GM19395 (cell line): ENCODE measurements at regions not wholly inside any gene's neighbourhood (a gene's known extent, or its start where the extent isn't known, plus 50 kb on each side); places are given as distances from the start of the nearest gene placed in this dataset.
A peak's percentile ranks its signal among the peaks of the same experiment; 100 is the strongest.

ENCODE experiments used
- ATAC-seq: cut with Tn5 transposase; IDR thresholded peaks from one replicate; pipeline ENCODE4 v1.9.1; 2021; ENCODE audit warnings: mild to moderate bottlenecking, moderate library complexity; ENCODE audit not compliant: unreplicated experiment

DNA sequence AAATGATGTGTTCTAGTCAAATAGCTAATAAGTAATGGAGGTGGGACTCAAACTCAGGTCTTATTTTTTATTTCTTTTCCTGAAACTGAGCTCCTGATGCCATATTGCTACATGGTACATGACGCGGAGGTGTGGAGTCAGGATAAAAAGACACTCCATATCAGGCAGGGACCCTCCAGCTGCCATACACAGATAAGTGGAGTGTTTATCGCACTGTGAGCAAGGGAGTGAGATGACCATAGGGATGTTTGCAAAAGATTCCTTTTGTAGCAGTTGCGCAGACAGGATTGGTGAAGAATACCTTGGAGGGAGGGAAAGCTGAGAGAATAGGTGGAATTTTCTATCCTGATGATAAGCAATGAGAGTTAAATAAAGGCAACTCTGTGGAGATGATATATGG is 657.2 kb downstream of the RNF144A start:
- ATAC-seq, result no peak

GRCh38 chr2:7577769-7578168 is 660.6 kb downstream of the RNF144A start:
- ATAC-seq, result no peak

DNA sequence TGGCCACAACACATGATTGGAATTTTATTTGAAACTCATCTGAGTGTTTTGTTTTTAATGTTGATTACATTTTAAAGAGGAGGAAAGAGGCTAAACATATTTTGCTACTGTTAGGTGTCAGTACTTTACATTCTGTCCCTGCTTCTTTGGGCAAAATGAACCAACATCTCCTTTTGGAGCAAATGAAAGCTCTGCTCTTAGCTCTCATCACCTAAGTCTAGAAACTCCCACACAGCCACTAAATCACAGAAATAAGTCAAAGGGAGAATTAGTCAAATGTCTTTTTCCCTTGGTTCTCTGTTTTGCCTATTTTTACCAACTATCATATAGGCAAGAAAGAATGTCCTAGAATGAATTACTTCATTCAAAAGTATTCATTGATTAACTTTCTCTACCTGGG is 666.8 kb downstream of the RNF144A start:
- no peak for ATAC-seq

DNA sequence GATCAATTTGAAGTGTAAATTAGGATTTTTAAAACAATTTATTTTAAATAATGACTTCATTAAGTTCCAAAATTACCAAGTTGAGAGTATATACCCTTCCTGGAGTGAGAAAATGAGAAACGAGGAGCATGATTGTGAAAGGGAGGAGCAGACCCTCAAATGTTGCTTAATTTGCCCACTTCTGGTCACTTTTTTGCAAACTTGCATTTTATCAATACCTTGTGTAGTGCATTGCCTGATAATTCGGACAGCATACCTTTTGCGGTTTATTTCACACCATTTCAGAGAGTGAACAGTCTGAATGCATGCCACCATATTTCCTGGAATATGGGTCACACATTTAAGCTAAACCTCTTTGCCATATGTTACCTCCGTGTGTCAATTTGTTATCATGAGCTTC is 669.7 kb downstream of the RNF144A start:
- no peak for ATAC-seq

DNA sequence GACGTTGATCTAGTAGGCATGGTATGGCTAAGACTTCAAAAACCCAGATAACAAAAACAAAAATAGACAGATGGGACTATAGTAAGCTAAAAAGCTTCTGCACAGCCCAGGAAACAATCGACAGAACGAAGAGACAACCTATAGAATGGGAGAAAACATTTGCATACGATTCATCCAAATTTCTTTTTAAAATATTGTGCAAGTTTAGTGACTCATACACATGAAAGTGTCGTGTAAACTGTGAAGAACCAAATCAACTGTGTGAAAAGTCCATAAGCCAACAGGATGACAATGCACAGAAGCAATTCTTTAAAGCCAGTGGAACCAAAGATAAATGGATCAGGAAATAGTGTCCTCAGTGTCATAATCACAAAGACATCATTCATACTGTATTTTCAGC is 671.1 kb downstream of the RNF144A start:
- no peak for ATAC-seq

DNA sequence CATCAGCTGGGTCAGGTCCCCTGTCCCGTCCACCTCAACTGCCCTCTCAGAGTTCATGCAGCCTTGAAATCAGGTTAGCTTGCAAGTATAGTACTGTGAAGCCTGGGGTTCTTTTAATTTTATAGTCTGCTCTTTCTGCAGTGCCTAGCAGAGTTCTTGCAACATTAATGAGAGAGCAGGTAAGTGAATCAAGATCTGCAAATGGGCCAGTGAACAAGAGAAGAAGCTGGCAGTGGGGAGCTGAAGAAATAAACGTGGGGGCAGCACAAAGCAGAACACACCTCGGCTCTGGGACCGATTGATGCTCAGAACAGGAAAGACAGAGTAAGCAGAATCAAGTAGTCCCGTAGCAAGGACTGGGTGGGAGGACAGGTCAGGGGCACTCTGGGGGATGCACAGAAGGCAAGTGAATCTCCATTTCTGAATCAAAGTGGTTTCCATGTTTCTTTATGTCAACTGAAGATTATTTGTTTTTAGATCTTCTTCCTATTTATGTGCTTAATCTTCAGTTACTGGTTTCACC is 675.5 kb downstream of the RNF144A start:
- ATAC-seq, result no peak

GRCh38 chr2:7593360-7593759 is 676.1 kb downstream of the RNF144A start:
- no peak for ATAC-seq

GRCh38 chr2:7594211-7594610 is 677.0 kb downstream of the RNF144A start:
- ATAC-seq, result no peak

DNA sequence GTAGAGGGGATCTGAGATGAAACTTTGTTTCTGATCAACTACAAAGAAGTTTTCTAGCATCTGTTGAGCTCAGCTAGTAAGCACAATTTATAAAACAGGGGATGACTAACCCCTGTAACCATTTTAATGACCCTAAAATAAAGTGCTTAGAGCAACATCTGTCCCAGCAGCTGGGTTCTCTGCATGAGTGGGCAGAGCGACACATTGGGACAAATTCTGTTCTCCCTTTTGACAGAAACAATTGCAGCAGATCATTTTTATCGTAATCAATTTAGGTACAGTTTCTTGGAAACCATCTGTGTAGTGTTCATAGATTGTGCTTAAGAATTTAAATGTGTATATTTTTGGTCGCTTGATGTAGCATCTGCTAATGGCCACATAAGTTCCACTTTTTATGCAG is 678.0 kb downstream of the RNF144A start:
- no peak for ATAC-seq

- ATAC-seq, result peak; percentile 58
Observed at GRCh38 chr2:7598402-7598801, 681.2 kb downstream of the RNF144A start.

GRCh38 chr2:7599462-7600258 is 682.4 kb downstream of the RNF144A start:
- no peak for ATAC-seq

GRCh38 chr2:7601990-7602389 is 684.8 kb downstream of the RNF144A start:
- no peak for ATAC-seq

GRCh38 chr2:7604456-7604855 is 687.2 kb downstream of the RNF144A start:
- no peak for ATAC-seq

DNA sequence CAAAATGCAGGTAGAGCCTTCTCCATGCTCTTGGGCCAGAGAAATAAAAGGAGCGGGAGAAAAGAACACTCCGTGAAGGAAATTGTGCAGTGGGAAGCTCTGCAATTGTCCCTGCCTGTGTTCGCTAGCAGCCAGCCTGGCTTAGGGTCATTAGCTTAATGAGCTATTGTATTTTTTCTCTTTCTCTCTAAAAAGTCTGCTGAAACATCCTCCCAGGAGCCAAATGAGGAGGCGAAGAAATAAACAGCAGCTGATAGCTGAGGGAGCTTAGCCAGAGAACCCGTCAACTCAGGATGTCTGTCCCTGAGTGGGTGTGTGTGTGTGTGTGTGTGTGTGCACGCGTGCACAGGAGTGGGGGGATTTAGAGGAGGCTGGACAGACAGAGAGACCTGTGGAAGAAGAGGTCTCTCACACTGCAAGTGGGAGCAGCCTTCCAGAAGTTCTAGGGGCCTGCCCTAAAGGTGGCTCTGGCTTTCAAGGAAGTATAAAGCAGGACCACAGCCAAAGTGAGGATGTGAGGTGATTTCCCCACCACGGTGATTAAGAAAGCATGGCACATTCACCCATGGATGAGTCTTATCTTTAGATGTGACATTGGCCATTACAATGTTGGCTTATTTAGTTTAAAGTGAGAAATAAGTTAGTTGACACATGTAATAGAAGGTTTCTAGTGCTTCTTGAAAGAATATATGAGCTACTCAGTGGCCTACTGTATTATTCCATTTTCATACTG is 690.4 kb downstream of the RNF144A start:
- ATAC-seq, result no peak

DNA sequence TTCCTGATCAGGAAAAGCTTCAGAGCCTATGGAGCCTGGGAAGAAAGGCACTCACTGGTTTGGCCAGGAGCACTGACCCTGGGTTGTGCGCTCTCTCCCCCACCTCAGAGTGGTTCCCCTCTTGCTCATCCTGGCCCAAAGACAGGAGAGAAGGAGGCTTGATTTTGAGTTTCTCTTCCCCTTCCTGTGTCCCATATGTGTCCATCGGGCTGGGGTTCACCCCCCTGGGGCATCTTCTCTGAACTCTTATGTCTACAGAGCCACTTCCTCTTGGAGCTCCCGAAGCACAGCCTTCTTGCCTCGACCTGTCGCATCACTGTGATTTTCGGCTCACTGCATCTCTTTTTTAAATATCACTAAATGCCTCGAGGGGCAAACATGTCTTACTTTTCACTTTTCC is 692.3 kb downstream of the RNF144A start:
- ATAC-seq, result peak; percentile 45

- peak; percentile 75 for ATAC-seq
Observed at GRCh38 chr2:7609974-7610373, 692.8 kb downstream of the RNF144A start.

GRCh38 chr2:7611750-7612149 is 694.5 kb downstream of the RNF144A start:
- no peak for ATAC-seq

DNA sequence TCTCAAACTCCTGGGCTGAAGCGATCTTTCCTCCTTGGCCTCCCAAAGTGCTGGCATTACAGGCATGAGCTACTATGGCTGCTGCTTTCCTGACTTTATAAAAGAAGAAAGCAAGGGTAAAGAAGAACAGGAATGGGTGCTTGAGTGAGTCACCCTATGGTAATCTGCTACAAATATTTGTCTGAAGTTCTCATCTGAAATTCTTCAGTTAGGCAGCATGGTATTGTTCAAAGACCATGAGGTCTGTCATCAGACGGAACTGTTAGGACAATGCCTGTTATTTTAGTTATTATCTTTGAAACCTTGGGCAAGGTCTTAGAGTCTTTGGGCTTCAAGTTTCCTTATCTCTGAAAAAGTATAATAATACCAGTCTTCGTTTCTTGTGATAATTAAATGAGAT is 695.8 kb downstream of the RNF144A start:
- ATAC-seq, result no peak

DNA sequence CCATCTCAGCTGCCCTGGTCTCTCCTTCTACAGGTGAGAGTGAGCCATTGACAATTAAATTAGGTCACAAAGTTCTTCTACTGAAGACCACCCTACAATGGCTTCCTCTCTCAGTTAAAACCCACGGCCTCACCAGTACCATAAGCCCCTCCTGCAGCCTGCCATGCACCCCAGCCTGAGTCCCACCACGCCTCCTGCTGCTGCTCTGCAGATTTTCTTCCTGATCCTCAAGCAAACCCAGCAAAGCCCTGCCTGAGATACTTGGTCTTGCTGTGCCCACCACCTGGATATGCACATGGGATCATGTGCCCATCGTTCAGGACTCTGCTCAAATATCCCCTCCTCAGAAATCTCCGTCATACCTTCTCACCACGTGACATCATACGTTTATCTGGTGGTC is 696.6 kb downstream of the RNF144A start:
- no peak for ATAC-seq

GRCh38 chr2:7618031-7618430 is 700.8 kb downstream of the RNF144A start:
- no peak for ATAC-seq

- ATAC-seq, result no peak
Observed at GRCh38 chr2:7619203-7619970, 702.2 kb downstream of the RNF144A start.
